WI38 (cell line): ENCODE measurements at regions not wholly inside any gene's neighbourhood (a gene's known extent, or its start where the extent isn't known, plus 50 kb on each side); places are given as distances from the start of the nearest gene placed in this dataset.

ENCODE experiments used
- H3K4me3 ChIP-seq: 2 replicates; pipeline ENCODE4 v1.5.1; 2011; ENCODE audit warnings: low read depth, mild to moderate bottlenecking, control low read depth, low read length
- CTCF ChIP-seq: IDR thresholded peaks from 2 replicates; pipeline ENCODE4 v1.5.1; 2012; ENCODE audit warnings: low read depth, mild to moderate bottlenecking, control low read depth, low read length

- no peak for TF ChIP-seq CTCF
- H3K4me3 ChIP-seq, result no peak overlapping the region
Observed at GRCh38 chr14:36449903-36450302, 70.1 kb downstream of the NKX2-1 start.

GRCh38 chr14:36443374-36443773 lies 76.7 kb downstream of the NKX2-1 start:
- no peak overlapping the region for H3K4me3 ChIP-seq
- no peak for TF ChIP-seq CTCF

- no peak overlapping the region for H3K4me3 ChIP-seq
- no peak for TF ChIP-seq CTCF
Observed at GRCh38 chr14:36442824-36443241, 77.2 kb downstream of the NKX2-1 start.

- TF ChIP-seq CTCF, result no peak
- no peak overlapping the region for H3K4me3 ChIP-seq
Observed at GRCh38 chr14:36441283-36441682, 78.7 kb downstream of the NKX2-1 start.

- no peak overlapping the region for H3K4me3 ChIP-seq
- no peak for TF ChIP-seq CTCF
Observed at GRCh38 chr14:36439766-36440165, 80.3 kb downstream of the NKX2-1 start.

- no peak overlapping the region for H3K4me3 ChIP-seq
- TF ChIP-seq CTCF, result no peak
Observed at GRCh38 chr14:36438883-36439282, 81.1 kb downstream of the NKX2-1 start.

GRCh38 chr14:36430662-36431084 lies 89.4 kb downstream of the NKX2-1 start:
- H3K4me3 ChIP-seq, result no peak overlapping the region
- TF ChIP-seq CTCF, result no peak
